H9 (cell line): ENCODE measurements at regions not wholly inside any gene's neighbourhood (a gene's known extent, or its start where the extent isn't known, plus 50 kb on each side); places are given as distances from the start of the nearest gene placed in this dataset.

ENCODE experiments used
- DNase-seq: peaks from one replicate; pipeline ENCODE4 v3.0.0-alpha.2; 2017
- H2AFZ ChIP-seq: one replicate; pipeline ENCODE4 v1.6.1; 2013; ENCODE audit warnings: mild to moderate bottlenecking, low read length, control low read depth, moderate library complexity
- H2AK5ac ChIP-seq: 2 replicates; pipeline ENCODE4 v1.6.1; 2013; ENCODE audit warnings: low read length, control low read depth, mixed read lengths; ENCODE audit not compliant: insufficient read length
- H2BK120ac ChIP-seq: one replicate; pipeline ENCODE4 v1.6.1; 2013; ENCODE audit warnings: low read depth, mild to moderate bottlenecking, low read length, control low read depth, inconsistent platforms; ENCODE audit not compliant: poor library complexity, severe bottlenecking
- H2BK12ac ChIP-seq: 2 replicates; pipeline ENCODE4 v1.6.1; 2013; ENCODE audit warnings: low read length, control low read depth, mixed read lengths, low read depth; ENCODE audit not compliant: insufficient read length
- H2BK15ac ChIP-seq: 2 replicates; pipeline ENCODE4 v1.6.1; 2013; ENCODE audit warnings: low read depth, low read length, control low read depth
- H2BK20ac ChIP-seq: one replicate; pipeline ENCODE4 v1.6.1; 2013; ENCODE audit warnings: low read depth, mild to moderate bottlenecking, low read length, control low read depth, inconsistent platforms; ENCODE audit not compliant: poor library complexity, severe bottlenecking
- H2BK5ac ChIP-seq: 2 replicates; pipeline ENCODE4 v1.6.1; 2013; ENCODE audit warnings: low read length, control low read depth, mixed read lengths; ENCODE audit not compliant: insufficient read length
- H3K14ac ChIP-seq: 2 replicates; pipeline ENCODE4 v1.6.1; 2013; ENCODE audit warnings: low read length, control low read depth; ENCODE audit not compliant: insufficient read depth
- H3K18ac ChIP-seq: 2 replicates; pipeline ENCODE4 v1.6.1; 2013; ENCODE audit warnings: low read depth, mild to moderate bottlenecking, mixed read lengths, low read length, control low read depth; ENCODE audit not compliant: insufficient read length
- H3K23ac ChIP-seq: 2 replicates; pipeline ENCODE4 v1.6.1; 2013; ENCODE audit warnings: low read length, control low read depth, mixed read lengths, low read depth; ENCODE audit not compliant: insufficient read length
- H3K23me2 ChIP-seq: 2 replicates; pipeline ENCODE4 v1.6.1; 2013; ENCODE audit warnings: low read depth, mild to moderate bottlenecking, mixed read lengths, low read length, control low read depth; ENCODE audit not compliant: insufficient read length, poor library complexity, severe bottlenecking
- H3K27ac ChIP-seq: 2 replicates; pipeline ENCODE4 v1.5.1; 2013; ENCODE audit warnings: low read length, control low read depth, mixed read lengths, low read depth; ENCODE audit not compliant: insufficient read length
- H3K27me3 ChIP-seq: 2 replicates; pipeline ENCODE4 v1.6.1; 2013; ENCODE audit warnings: low read length, control low read depth, inconsistent platforms; ENCODE audit not compliant: insufficient read depth
- H3K4ac ChIP-seq: 2 replicates; pipeline ENCODE4 v1.6.1; 2013; ENCODE audit warnings: low read depth, mild to moderate bottlenecking, control low read depth, inconsistent platforms, low read length, moderate library complexity
- H3K4me1 ChIP-seq: 2 replicates; pipeline ENCODE4 v1.6.1; 2013; ENCODE audit warnings: low read length, control low read depth, inconsistent platforms; ENCODE audit not compliant: insufficient read depth
- H3K4me2 ChIP-seq: 2 replicates; pipeline ENCODE4 v1.6.1; 2013; ENCODE audit warnings: low read length, control low read depth, mixed read lengths; ENCODE audit not compliant: insufficient read length, insufficient read depth
- H3K56ac ChIP-seq: 2 replicates; pipeline ENCODE4 v1.6.1; 2013; ENCODE audit warnings: low read depth, mild to moderate bottlenecking, mixed read lengths, low read length, control low read depth; ENCODE audit not compliant: insufficient read length
- H3K79me1 ChIP-seq: 2 replicates; pipeline ENCODE4 v1.6.1; 2013; ENCODE audit warnings: low read depth, mild to moderate bottlenecking, moderate library complexity, low read length, control low read depth, inconsistent platforms; ENCODE audit not compliant: insufficient read depth, poor library complexity, severe bottlenecking
- H3K79me2 ChIP-seq: 2 replicates; pipeline ENCODE4 v1.6.1; 2013; ENCODE audit warnings: low read length, control low read depth, inconsistent platforms; ENCODE audit not compliant: insufficient read depth
- H3K9ac ChIP-seq: 2 replicates; pipeline ENCODE4 v1.6.1; 2013; ENCODE audit warnings: low read length, control low read depth, mixed read lengths; ENCODE audit not compliant: insufficient read length; ENCODE audit errors: extremely low read depth
- H3K9me3 ChIP-seq: one replicate; pipeline ENCODE4 v1.6.1; 2013; ENCODE audit warnings: low read depth, low read length, inconsistent platforms; ENCODE audit not compliant: control insufficient read depth
- H3T11ph ChIP-seq: one replicate; pipeline ENCODE4 v1.6.1; 2013; ENCODE audit warnings: mild to moderate bottlenecking, low read length, control low read depth, inconsistent platforms
- H4K20me1 ChIP-seq: one replicate; pipeline ENCODE4 v1.6.1; 2013; ENCODE audit not compliant: control insufficient read depth, insufficient read length, insufficient read depth
- H4K5ac ChIP-seq: 2 replicates; pipeline ENCODE4 v1.6.1; 2013; ENCODE audit warnings: low read depth, mild to moderate bottlenecking, mixed read lengths, low read length, control low read depth; ENCODE audit not compliant: insufficient read length
- H4K8ac ChIP-seq: replicated peaks from 2 replicates; pipeline ENCODE4 v1.6.1; 2013; ENCODE audit warnings: low read length, control low read depth, mixed read lengths, low read depth; ENCODE audit not compliant: insufficient read length
- H4K91ac ChIP-seq: 2 replicates; pipeline ENCODE4 v1.6.1; 2013; ENCODE audit warnings: low read depth, mild to moderate bottlenecking, moderate library complexity, mixed read lengths, low read length, control low read depth; ENCODE audit not compliant: insufficient read length
- H3K27ac Mint-ChIP-seq, 3 experiments: 2 replicates in 2 of 3; 3 replicates in 1 of 3; pipeline ENCODE4 v1.8.0; 2020 to 2021; ENCODE audit warnings: mixed read lengths in 3 of 3, mild to moderate bottlenecking in 1 of 3, moderate library complexity in 1 of 3
- H3K27me3 Mint-ChIP-seq: 2 replicates; pipeline ENCODE4 v1.8.0; 2021; ENCODE audit warnings: low read depth, mild to moderate bottlenecking, moderate library complexity, mixed read lengths
- H3K36me3 Mint-ChIP-seq, 3 experiments: 2 replicates in 2 of 3; 3 replicates in 1 of 3; pipeline ENCODE4 v1.8.0; 2020 to 2021; ENCODE audit warnings: low read depth in 3 of 3, mixed read lengths in 3 of 3; ENCODE audit not compliant: insufficient read depth in 1 of 3
- H3K4me1 Mint-ChIP-seq, 2 experiments: 2 replicates each; pipeline ENCODE4 v1.8.0; 2020; ENCODE audit warnings: mixed read lengths in 2 of 2
- H3K4me3 Mint-ChIP-seq, 2 experiments: 2 replicates in 1 of 2; 3 replicates in 1 of 2; pipeline ENCODE4 v1.8.0; 2020 to 2021; ENCODE audit warnings: mild to moderate bottlenecking in 2 of 2, mixed read lengths in 2 of 2, moderate library complexity in 1 of 2
- H3K9me3 Mint-ChIP-seq, 2 experiments: 2 replicates in 1 of 2; 3 replicates in 1 of 2; pipeline ENCODE4 v1.8.0; 2020; ENCODE audit warnings: mild to moderate bottlenecking in 2 of 2, mixed read lengths in 2 of 2, moderate library complexity in 1 of 2
- CTCF ChIP-seq: fragments of 200-600 bp; sonication (generic); conservative IDR thresholded peaks from 3 replicates; pipeline ENCODE4 v1.8.0; 2021; ENCODE audit warnings: antibody characterized with exemption, mild to moderate bottlenecking
- WGBS: extraction: QIAGEN DNeasy Blood & Tissue Kit; methylation state at CpG from one replicate; pipeline ENCODE4 v1.1.7; 2013; ENCODE audit warnings: missing lambda C conversion rate, low lambda C conversion rate, mixed read lengths; ENCODE audit not compliant: insufficient read length; ENCODE audit errors: extremely low coverage; 5-methylcytosine and 5-hydroxymethylcytosine counted together

- H3K9me3 ChIP-seq: no peaks in the 10 kb centered on the region
- Mint-ChIP-seq H3K27ac (no peak overlapping the region), H3K36me3 (no peaks in the 10 kb centered on the region), H3K4me3 (no peak overlapping the region), H3K9me3 (no peaks in the 10 kb centered on the region), H3K4me1 (peaks cover 15 to 16% of the 10 kb centered on the region in 2 experiments), H3K27me3 (no peaks in the 10 kb centered on the region)
- no peak overlapping the region for H4K91ac ChIP-seq
- no peak overlapping the region for H2BK5ac ChIP-seq
- H2AK5ac ChIP-seq: no peak overlapping the region
- no peaks in the 10 kb centered on the region for H3K23me2 ChIP-seq
- H2BK12ac ChIP-seq: no peak overlapping the region
- DNase-seq: no peak
- H3T11ph ChIP-seq: no peak overlapping the region
- no peak overlapping the region for H4K5ac ChIP-seq
- no peak overlapping the region for H3K27ac ChIP-seq
- no peak overlapping the region for H3K18ac ChIP-seq
- H3K4me1 ChIP-seq: peaks cover 5% of the 10 kb centered on the region; the same call in 1 of the 2 replicates
- H3K14ac ChIP-seq: no peak overlapping the region
- TF ChIP-seq CTCF: no peak
- no CpG with 5 or more reads among the region's 1 CpG for WGBS
- no peak overlapping the region for H3K9ac ChIP-seq
- H2BK20ac ChIP-seq: no peak overlapping the region
- no peak overlapping the region for H3K56ac ChIP-seq
- H3K79me1 ChIP-seq: no peaks in the 10 kb centered on the region
- H3K4me2 ChIP-seq: no peak overlapping the region
- H4K20me1 ChIP-seq: no peaks in the 10 kb centered on the region
- H3K4ac ChIP-seq: no peak overlapping the region
- no peaks in the 10 kb centered on the region for H3K79me2 ChIP-seq
- H4K8ac ChIP-seq: no peak overlapping the region
- no peak overlapping the region for H2BK15ac ChIP-seq
- no peak overlapping the region for H2BK120ac ChIP-seq
- no peak overlapping the region for H3K23ac ChIP-seq
- no peak overlapping the region for H2AFZ ChIP-seq
- no peaks in the 10 kb centered on the region for H3K27me3 ChIP-seq
Measured at GRCh38 chr4:124426279-124426678, 286.3 kb downstream of the ANKRD50 start.
